H1 (cell line): ENCODE measurements at regions not wholly inside any gene's neighbourhood (a gene's known extent, or its start where the extent isn't known, plus 50 kb on each side); places are given as distances from the start of the nearest gene placed in this dataset.

Source experiments
- CTCF ChIA-PET: fragments of 300-600 bp; sonication (Branson Sonifier 250); formaldehyde crosslinking; loops from one replicate; lab custom pipeline; 2021; ENCODE audit not compliant: partially characterized antibody; lab: Charles Lee
- POLR2A ChIA-PET: fragments of 300-600 bp; sonication (Branson Sonifier 250); formaldehyde crosslinking; loops from one replicate; lab custom pipeline; 2021; ENCODE audit warnings: inconsistent platforms; ENCODE audit not compliant: partially characterized antibody; lab: Charles Lee
- DNase-seq, 2 experiments: peaks; one replicate each; pipeline versions ENCODE4 v3.0.0 to v3.0.0-alpha.2; 2010 to 2022; ENCODE audit warnings: low spot score in 2 of 2, low read depth in 1 of 2, mixed read lengths in 1 of 2
- FAIRE-seq: peaks from 2 replicates; lab custom pipeline; 2011; peaks lifted over from hg19 to GRCh38; lab: Jason Lieb, UNC
- H2AFZ ChIP-seq: 2 replicates; pipeline ENCODE4 v1.8.1; 2012; ENCODE audit warnings: low read length, inconsistent platforms
- H2AK5ac ChIP-seq: 2 replicates; pipeline ENCODE4 v1.6.1; 2013; ENCODE audit warnings: low read depth, low read length
- H2BK120ac ChIP-seq: replicated peaks from 2 replicates; pipeline ENCODE3; 2013; ENCODE audit warnings: low read depth, low read length, inconsistent platforms
- H2BK12ac ChIP-seq: 2 replicates; pipeline ENCODE4 v1.6.1; 2013; ENCODE audit warnings: low read depth, low read length
- H2BK15ac ChIP-seq: 2 replicates; pipeline ENCODE4 v1.6.1; 2013; ENCODE audit warnings: low read length
- H2BK20ac ChIP-seq: 2 replicates; pipeline ENCODE4 v1.6.1; 2013; ENCODE audit warnings: low read length
- H2BK5ac ChIP-seq: 2 replicates; pipeline ENCODE4 v1.6.1; 2013; ENCODE audit warnings: low read depth, low read length
- H3K14ac ChIP-seq: 2 replicates; pipeline ENCODE4 v1.6.1; 2013; ENCODE audit warnings: inconsistent platforms; ENCODE audit not compliant: insufficient read length
- H3K18ac ChIP-seq: 2 replicates; pipeline ENCODE4 v1.6.1; 2013; ENCODE audit warnings: low read length; ENCODE audit errors: extremely low read depth
- H3K23ac ChIP-seq: 2 replicates; pipeline ENCODE4 v1.6.1; 2013; ENCODE audit warnings: inconsistent platforms; ENCODE audit not compliant: insufficient read length
- H3K23me2 ChIP-seq: 2 replicates; pipeline ENCODE4 v1.6.1; 2013; ENCODE audit warnings: low read depth, low read length
- H3K27ac ChIP-seq: 2 replicates; pipeline ENCODE4 v1.6.1; 2011; ENCODE audit warnings: low read depth, low read length, inconsistent platforms
- H3K27me3 ChIP-seq, 4 experiments: replicated peaks in 1 of 4; 1 replicate in 1 of 4; 2 replicates in 3 of 4; pipeline versions ENCODE4 v1.6.1 to v1.8.1; 2011 to 2013; ENCODE audit warnings: low read length in 3 of 4, mild to moderate bottlenecking in 3 of 4, inconsistent platforms in 2 of 4, mixed read lengths in 2 of 4, moderate library complexity in 1 of 4; ENCODE audit not compliant: control insufficient read depth in 3 of 4, insufficient read depth in 3 of 4; ENCODE audit errors: extremely low read depth in 1 of 4
- H3K36me3 ChIP-seq, 4 experiments: 2 replicates each; pipeline versions ENCODE4 v1.6.1 to v1.8.1; 2011 to 2013; ENCODE audit warnings: mild to moderate bottlenecking in 4 of 4, low read length in 3 of 4, moderate library complexity in 2 of 4, control low read depth in 1 of 4, inconsistent platforms in 1 of 4; ENCODE audit not compliant: insufficient read depth in 4 of 4, control insufficient read depth in 2 of 4
- H3K4ac ChIP-seq: replicated peaks from 2 replicates; pipeline ENCODE3; 2013; ENCODE audit warnings: low read length, low read depth, mixed read lengths, inconsistent platforms; ENCODE audit not compliant: insufficient read length
- H3K4me1 ChIP-seq, 4 experiments: replicated peaks in 1 of 4; 1 replicate in 1 of 4; 2 replicates in 3 of 4; pipeline versions ENCODE4 v1.6.1 to v1.8.1; 2011 to 2013; ENCODE audit warnings: low read length in 3 of 4, inconsistent platforms in 2 of 4, mixed read lengths in 1 of 4; ENCODE audit not compliant: insufficient read depth in 4 of 4, control insufficient read depth in 3 of 4
- H3K4me2 ChIP-seq, 2 experiments: 2 replicates each; pipeline versions ENCODE4 v1.6.1 to v1.8.1; 2011 to 2013; ENCODE audit warnings: low read depth in 2 of 2, low read length in 2 of 2, control low read depth in 1 of 2, inconsistent platforms in 1 of 2, mild to moderate bottlenecking in 1 of 2; ENCODE audit not compliant: insufficient read depth in 1 of 2
- H3K4me3 ChIP-seq, 4 experiments: fragments of 200-600, 300-600 bp in 1 of 4; sonication (generic), shearing (Covaris generic), sonication (Bioruptor Twin) in 1 of 4; 2 replicates each; pipeline versions ENCODE4 v1.5.1 to v1.8.1; 2011 to 2016; ENCODE audit warnings: low read length in 4 of 4, low read depth in 3 of 4, control low read depth in 2 of 4, inconsistent platforms in 2 of 4, mild to moderate bottlenecking in 2 of 4, mixed read lengths in 1 of 4, moderate library complexity in 1 of 4; ENCODE audit not compliant: insufficient read depth in 2 of 4; ENCODE audit errors: extremely low read depth in 1 of 4
- H3K56ac ChIP-seq: replicated peaks from 2 replicates; pipeline ENCODE3; 2013; ENCODE audit warnings: low read depth, mild to moderate bottlenecking, mixed read lengths, low read length, inconsistent platforms; ENCODE audit not compliant: insufficient read length
- H3K79me1 ChIP-seq: 2 replicates; pipeline ENCODE4 v1.6.1; 2013; ENCODE audit warnings: low read depth, low read length, control low read depth
- H3K79me2 ChIP-seq, 2 experiments: 2 replicates each; pipeline versions ENCODE4 v1.6.1 to v1.8.1; 2012 to 2013; ENCODE audit warnings: low read length in 2 of 2, mild to moderate bottlenecking in 2 of 2, inconsistent platforms in 1 of 2; ENCODE audit not compliant: insufficient read depth in 2 of 2, control insufficient read depth in 1 of 2
- H3K9ac ChIP-seq, 4 experiments: replicated peaks in 1 of 4; 1 replicate in 1 of 4; 2 replicates in 3 of 4; pipeline versions ENCODE4 v1.6.1 to v1.8.1; 2011 to 2013; ENCODE audit warnings: low read depth in 3 of 4, low read length in 3 of 4, control low read depth in 2 of 4, mild to moderate bottlenecking in 2 of 4, moderate library complexity in 2 of 4, inconsistent platforms in 1 of 4; ENCODE audit errors: extremely low read depth in 1 of 4
- H3K9me3 ChIP-seq, 2 experiments: 2 replicates each; pipeline versions ENCODE4 v1.6.1 to v1.8.1; 2012 to 2013; ENCODE audit warnings: mild to moderate bottlenecking in 2 of 2, moderate library complexity in 2 of 2, control low read depth in 1 of 2, inconsistent platforms in 1 of 2, low read depth in 1 of 2, low read length in 1 of 2, mixed read lengths in 1 of 2; ENCODE audit not compliant: insufficient read depth in 2 of 2
- H4K20me1 ChIP-seq, 2 experiments: replicated peaks in 1 of 2; 2 replicates each; pipeline versions ENCODE3 to v1.8.1; 2011 to 2013; ENCODE audit warnings: inconsistent platforms in 2 of 2, low read length in 2 of 2, mild to moderate bottlenecking in 1 of 2; ENCODE audit not compliant: insufficient read depth in 2 of 2, control insufficient read depth in 1 of 2
- H4K5ac ChIP-seq: 2 replicates; pipeline ENCODE4 v1.6.1; 2013; ENCODE audit warnings: low read length, low read depth, mixed read lengths, inconsistent platforms; ENCODE audit not compliant: insufficient read length
- H4K8ac ChIP-seq: 2 replicates; pipeline ENCODE4 v1.8.0; 2013; ENCODE audit warnings: mild to moderate bottlenecking, moderate library complexity, low read length, inconsistent platforms; ENCODE audit not compliant: insufficient read depth; ENCODE audit errors: extremely low read depth
- H4K91ac ChIP-seq: replicated peaks from 2 replicates; pipeline ENCODE3; 2013; ENCODE audit warnings: low read length, mixed read lengths, inconsistent platforms; ENCODE audit not compliant: insufficient read length
- CBX5 ChIP-seq: fragments of 300-800, 300-1000 bp; sonication (generic); IDR thresholded peaks from 2 replicates; pipeline ENCODE4 v1.7.1; 2016; ENCODE audit warnings: antibody characterized with exemption, low read length, low read depth
- WGBS, 2 experiments: shearing (Covaris generic) in 1 of 2; methylation state at CpG; one replicate each; pipeline versions ENCODE4 v1.1.6 to v1.1.7; 2013 to 2015; ENCODE audit warnings: low lambda C conversion rate in 2 of 2, mixed read lengths in 2 of 2, inconsistent platforms in 1 of 2, low coverage in 1 of 2, missing lambda C conversion rate in 1 of 2; ENCODE audit not compliant: insufficient replicate concordance in 2 of 2, insufficient coverage in 1 of 2, insufficient read length in 1 of 2; ENCODE audit errors: extremely low coverage in 1 of 2, missing lambda C conversion rate in 1 of 2; 5-methylcytosine and 5-hydroxymethylcytosine counted together

- FAIRE-seq (no peak), DNase-seq (no peak)
- WGBS, 2 experiments: 42% methylated on average over 3 of the region's 3 CpGs; no CpG with 5 or more reads in 1 of the 2 experiments
- no peak overlapping the region for H2BK120ac ChIP-seq
- H3K4me3 ChIP-seq: no peak overlapping the region
- H3K79me2 ChIP-seq: no peaks in the 10 kb centered on the region
- no peak overlapping the region for H4K8ac ChIP-seq
- H3K9me3 ChIP-seq: peaks cover 76 to 93% of the 10 kb centered on the region in 2 experiments
- no peak overlapping the region for H2AFZ ChIP-seq
- TF ChIP-seq CBX5: no peak
- no peaks in the 10 kb centered on the region for H4K20me1 ChIP-seq
- no peaks in the 10 kb centered on the region for H3K23me2 ChIP-seq
- H3K4me1 ChIP-seq: no peaks in the 10 kb centered on the region
- no peak overlapping the region for H3K18ac ChIP-seq
- H3K27ac ChIP-seq: no peak overlapping the region
- H3K27me3 ChIP-seq: no peaks in the 10 kb centered on the region
- no peak overlapping the region for H3K4me2 ChIP-seq
- H2BK12ac ChIP-seq: no peak overlapping the region
- H3K14ac ChIP-seq: no peak overlapping the region
- ChIA-PET CTCF (interaction anchor here (1.0 kb wide), 1 partner anchor 13 kb away, joined by 3 read pairs; no protein-coding TSS in a partner anchor), POLR2A (no interaction called here)
- H3K56ac ChIP-seq: no peak overlapping the region
- H2BK15ac ChIP-seq: no peak overlapping the region
- no peak overlapping the region for H2BK20ac ChIP-seq
- no peak overlapping the region for H3K9ac ChIP-seq
- H4K91ac ChIP-seq: no peak overlapping the region
- H2BK5ac ChIP-seq: no peak overlapping the region
- no peaks in the 10 kb centered on the region for H3K36me3 ChIP-seq
- H3K23ac ChIP-seq: no peak overlapping the region
- no peaks in the 10 kb centered on the region for H3K79me1 ChIP-seq
- H4K5ac ChIP-seq: no peak overlapping the region
- no peak overlapping the region for H2AK5ac ChIP-seq
- no peak overlapping the region for H3K4ac ChIP-seq
Measured at GRCh38 chr18:14927701-14928100, 179.7 kb downstream of the ANKRD30B start.
